ENCODE measurements at regions not wholly inside any gene's neighbourhood (a gene's known extent, or its start where the extent isn't known, plus 50 kb on each side); places are given as distances from the start of the nearest gene placed in this dataset.

- TF ChIP-seq CTCF (IDR thresholded peaks at IDR 0.05; ENCODE audit: insufficient read depth, low read length, poor library complexity, severe bottlenecking) (no peak), EZH2phosphoT487 (conservative IDR thresholded peaks at IDR 0.05; ENCODE audit: low read length) (no peak)
These were observed 383.0 kb upstream of the ID4 start for GRCh38 chr6:19454001-19454720.
